ENCODE measurements at regions not wholly inside any gene's neighbourhood (a gene's known extent, or its start where the extent isn't known, plus 50 kb on each side); places are given as distances from the start of the nearest gene placed in this dataset.
"Not testable (repeated sequence)": the region's sequence is repeated elsewhere in the genome, so short reads cannot be mapped to it uniquely, and the experiment has no call there.

GRCh38 chr10:35827783-35828182 lies 185.7 kb upstream of the FZD8 start:
- H3K4me3 Mint-ChIP-seq = no peak overlapping the region
- no peak for ATAC-seq (replicated peaks)

GRCh38 chr10:35824704-35825103 lies 182.6 kb upstream of the FZD8 start:
- H3K36me3 Mint-ChIP-seq (ENCODE audit: low read depth) = no peaks in the 10 kb centered on the region
- no peaks in the 10 kb centered on the region for H3K27me3 Mint-ChIP-seq
- no peak overlapping the region for H3K4me3 Mint-ChIP-seq
- no peak for ATAC-seq (replicated peaks)
- no peak overlapping the region for H3K27ac Mint-ChIP-seq
- H3K4me1 Mint-ChIP-seq = no peaks in the 10 kb centered on the region
- H3K9me3 Mint-ChIP-seq = peaks cover 3% of the 10 kb centered on the region

More at GRCh38 chr10:35827783-35828182, 185.7 kb upstream of the FZD8 start:
- Mint-ChIP-seq H3K27ac (no peak overlapping the region), H3K36me3 (ENCODE audit: low read depth) (no peaks in the 10 kb centered on the region), H3K4me1 (no peaks in the 10 kb centered on the region), H3K27me3 (peaks cover 3% of the 10 kb centered on the region), H3K9me3 (no peaks in the 10 kb centered on the region)

- no peak overlapping the region for H3K27ac Mint-ChIP-seq
- H3K4me1 Mint-ChIP-seq = no peaks in the 10 kb centered on the region
- H3K4me3 Mint-ChIP-seq = no peak overlapping the region
- H3K36me3 Mint-ChIP-seq (ENCODE audit: low read depth) = no peaks in the 10 kb centered on the region
- ATAC-seq (replicated peaks) = no peak
- H3K27me3 Mint-ChIP-seq = peaks cover 4% of the 10 kb centered on the region
- H3K9me3 Mint-ChIP-seq = peaks cover 3% of the 10 kb centered on the region
Measured at GRCh38 chr10:35822316-35822715, 180.2 kb upstream of the FZD8 start.

- Mint-ChIP-seq H3K36me3 (ENCODE audit: low read depth) (no peaks in the 10 kb centered on the region), H3K4me1 (no peaks in the 10 kb centered on the region), H3K27me3 (peaks cover 4% of the 10 kb centered on the region), H3K4me3 (no peak overlapping the region), H3K27ac (no peak overlapping the region), H3K9me3 (peaks cover 3% of the 10 kb centered on the region)
- no peak for ATAC-seq (replicated peaks)
Measured at GRCh38 chr10:35821339-35821911, 179.3 kb upstream of the FZD8 start.

- H3K9me3 Mint-ChIP-seq = peaks cover 3% of the 10 kb centered on the region
- no peaks in the 10 kb centered on the region for H3K4me1 Mint-ChIP-seq
- ATAC-seq (replicated peaks) = no peak
- no peaks in the 10 kb centered on the region for H3K36me3 Mint-ChIP-seq (ENCODE audit: low read depth)
- no peak overlapping the region for H3K4me3 Mint-ChIP-seq
- no peak overlapping the region for H3K27ac Mint-ChIP-seq
- peaks cover 4% of the 10 kb centered on the region for H3K27me3 Mint-ChIP-seq
Measured at GRCh38 chr10:35819736-35820135, 177.6 kb upstream of the FZD8 start.

GRCh38 chr10:35819011-35819410 lies 176.9 kb upstream of the FZD8 start:
- Mint-ChIP-seq H3K4me1 (no peaks in the 10 kb centered on the region), H3K27me3 (peaks cover 4% of the 10 kb centered on the region), H3K4me3 (no peak overlapping the region), H3K27ac (no peak overlapping the region), H3K9me3 (peaks cover 3% of the 10 kb centered on the region), H3K36me3 (ENCODE audit: low read depth) (no peaks in the 10 kb centered on the region)
- no peak for ATAC-seq (replicated peaks)

GRCh38 chr10:35817109-35817508 lies 175.0 kb upstream of the FZD8 start:
- not testable (repeated sequence) for H3K9me3 Mint-ChIP-seq; H3K36me3 Mint-ChIP-seq (ENCODE audit: low read depth); ATAC-seq (replicated peaks); H3K27me3 Mint-ChIP-seq; H3K4me1 Mint-ChIP-seq; H3K4me3 Mint-ChIP-seq; H3K27ac Mint-ChIP-seq

- no peak for ATAC-seq (replicated peaks)
- Mint-ChIP-seq H3K4me1 (no peaks in the 10 kb centered on the region), H3K36me3 (ENCODE audit: low read depth) (no peaks in the 10 kb centered on the region), H3K27me3 (no peaks in the 10 kb centered on the region), H3K4me3 (no peak overlapping the region), H3K9me3 (peaks cover 5% of the 10 kb centered on the region), H3K27ac (no peak overlapping the region)
Measured at GRCh38 chr10:35813219-35813618, 171.1 kb upstream of the FZD8 start.

- Mint-ChIP-seq H3K36me3 (ENCODE audit: low read depth) (no peaks in the 10 kb centered on the region), H3K4me3 (no peak overlapping the region), H3K4me1 (no peaks in the 10 kb centered on the region)
Measured at GRCh38 chr10:35808344-35808743, 166.2 kb upstream of the FZD8 start.

GRCh38 chr10:35803046-35803445 lies 160.9 kb upstream of the FZD8 start:
- no peak for ATAC-seq (replicated peaks)
- no peak overlapping the region for H3K4me3 Mint-ChIP-seq
- peaks cover 3% of the 10 kb centered on the region for H3K27me3 Mint-ChIP-seq
- H3K4me1 Mint-ChIP-seq = no peaks in the 10 kb centered on the region
- H3K9me3 Mint-ChIP-seq = peaks cover 3% of the 10 kb centered on the region
- H3K27ac Mint-ChIP-seq = no peak overlapping the region
- no peaks in the 10 kb centered on the region for H3K36me3 Mint-ChIP-seq (ENCODE audit: low read depth)

More at GRCh38 chr10:35808344-35808743, 166.2 kb upstream of the FZD8 start:
- peaks cover 9% of the 10 kb centered on the region for H3K9me3 Mint-ChIP-seq
- no peak overlapping the region for H3K27ac Mint-ChIP-seq
- H3K27me3 Mint-ChIP-seq = no peaks in the 10 kb centered on the region
- no peak for ATAC-seq (replicated peaks)

- Mint-ChIP-seq H3K4me1 (no peaks in the 10 kb centered on the region), H3K36me3 (ENCODE audit: low read depth) (no peaks in the 10 kb centered on the region), H3K27me3 (peaks cover under 1% of the 10 kb centered on the region), H3K9me3 (no peaks in the 10 kb centered on the region), H3K4me3 (no peak overlapping the region), H3K27ac (no peak overlapping the region)
- no peak for ATAC-seq (replicated peaks)
Measured at GRCh38 chr10:35797187-35797586, 155.1 kb upstream of the FZD8 start.

- no peaks in the 10 kb centered on the region for H3K36me3 Mint-ChIP-seq (ENCODE audit: low read depth)
- no peak overlapping the region for H3K4me3 Mint-ChIP-seq
- H3K4me1 Mint-ChIP-seq = no peaks in the 10 kb centered on the region
- peaks cover 3% of the 10 kb centered on the region for H3K27me3 Mint-ChIP-seq
- ATAC-seq (replicated peaks) = no peak
- no peaks in the 10 kb centered on the region for H3K9me3 Mint-ChIP-seq
- H3K27ac Mint-ChIP-seq = no peak overlapping the region
Measured at GRCh38 chr10:35795131-35795824, 153.2 kb upstream of the FZD8 start.

- Mint-ChIP-seq H3K36me3 (ENCODE audit: low read depth) (no peaks in the 10 kb centered on the region), H3K4me3 (no peak overlapping the region), H3K9me3 (peaks cover 3% of the 10 kb centered on the region), H3K4me1 (no peaks in the 10 kb centered on the region), H3K27ac (no peak overlapping the region), H3K27me3 (peaks cover 6% of the 10 kb centered on the region)
- no peak for ATAC-seq (replicated peaks)
Measured at GRCh38 chr10:35794703-35795102, 152.6 kb upstream of the FZD8 start.

- Mint-ChIP-seq H3K4me3 (no peak overlapping the region), H3K9me3 (peaks cover 13% of the 10 kb centered on the region), H3K4me1 (no peaks in the 10 kb centered on the region), H3K36me3 (ENCODE audit: low read depth) (no peaks in the 10 kb centered on the region), H3K27me3 (peaks cover 15% of the 10 kb centered on the region), H3K27ac (no peak overlapping the region)
- no peak for ATAC-seq (replicated peaks)
Measured at GRCh38 chr10:35792291-35792690, 150.2 kb upstream of the FZD8 start.

GRCh38 chr10:35789996-35790395 lies 147.9 kb upstream of the FZD8 start:
- H3K36me3 Mint-ChIP-seq (ENCODE audit: low read depth) = no peaks in the 10 kb centered on the region
- no peak overlapping the region for H3K4me3 Mint-ChIP-seq
- peaks cover 21% of the 10 kb centered on the region for H3K9me3 Mint-ChIP-seq
- no peak for ATAC-seq (replicated peaks)
- H3K27me3 Mint-ChIP-seq = peaks cover 15% of the 10 kb centered on the region
- no peak overlapping the region for H3K27ac Mint-ChIP-seq
- H3K4me1 Mint-ChIP-seq = no peaks in the 10 kb centered on the region
